NT2/D1 (cell line): ENCODE measurements at regions not wholly inside any gene's neighbourhood (a gene's known extent, or its start where the extent isn't known, plus 50 kb on each side); places are given as distances from the start of the nearest gene placed in this dataset.
"Not testable (repeated sequence)": the region's sequence is repeated elsewhere in the genome, so short reads cannot be mapped to it uniquely, and the experiment has no call there.

Experiments used
- DNase-seq: peaks from one replicate; pipeline ENCODE4 v3.0.0-alpha.2; 2011; ENCODE audit warnings: low read depth, low spot score
- H3K27me3 ChIP-seq: 2 replicates; pipeline ENCODE4 v1.6.0; 2011; ENCODE audit warnings: mild to moderate bottlenecking; ENCODE audit not compliant: insufficient read length, insufficient read depth
- H3K36me3 ChIP-seq: 2 replicates; pipeline ENCODE4 v1.6.1; 2011; ENCODE audit warnings: mild to moderate bottlenecking, low read length, mixed read lengths; ENCODE audit not compliant: insufficient read depth, insufficient read length
- H3K4me1 ChIP-seq: 2 replicates; pipeline ENCODE4 v1.5.1; 2011; ENCODE audit not compliant: insufficient read depth, insufficient read length
- H3K4me3 ChIP-seq: 2 replicates; pipeline ENCODE4 v1.5.1; 2011; ENCODE audit warnings: low read depth; ENCODE audit not compliant: insufficient read length
- H3K9ac ChIP-seq: 2 replicates; pipeline ENCODE4 v1.6.0; 2011; ENCODE audit warnings: low read depth; ENCODE audit not compliant: insufficient read length
- H3K9me3 ChIP-seq: 2 replicates; pipeline ENCODE4 v1.5.1; 2011; ENCODE audit warnings: mild to moderate bottlenecking, low read length; ENCODE audit not compliant: insufficient read depth
- SUZ12 ChIP-seq: IDR thresholded peaks from 2 replicates; pipeline ENCODE4 v1.6.1; 2011; ENCODE audit not compliant: insufficient read length, insufficient read depth; ENCODE audit errors: extremely low read depth
- YY1 ChIP-seq: IDR thresholded peaks from 2 replicates; pipeline ENCODE4 v1.6.1; 2011; ENCODE audit not compliant: insufficient read length, insufficient read depth
- ZNF274 ChIP-seq: IDR thresholded peaks from 2 replicates; pipeline ENCODE4 v1.6.1; 2011; ENCODE audit warnings: mild to moderate bottlenecking, low read depth, low read length

GRCh38 chrX:46184749-46185148 is 360.5 kb downstream of the ZNF674 start:
- peaks cover 3% of the 10 kb centered on the region; the same call in 1 of the 2 replicates for H3K9me3 ChIP-seq
- H3K4me1 ChIP-seq, result no peaks in the 10 kb centered on the region
- TF ChIP-seq ZNF274 (no peak), SUZ12 (no peak), YY1 (no peak)
- no peaks in the 10 kb centered on the region for H3K36me3 ChIP-seq
- H3K9ac ChIP-seq, result no peak overlapping the region
- H3K27me3 ChIP-seq, result no peaks in the 10 kb centered on the region
- no peak for DNase-seq
- H3K4me3 ChIP-seq, result no peak overlapping the region

GRCh38 chrX:46180258-46180687 is 364.9 kb downstream of the ZNF674 start:
- no peak overlapping the region for H3K4me3 ChIP-seq
- H3K9me3 ChIP-seq, result peaks cover 3% of the 10 kb centered on the region; the same call in 1 of the 2 replicates
- no peaks in the 10 kb centered on the region for H3K36me3 ChIP-seq
- TF ChIP-seq YY1 (no peak), SUZ12 (no peak), ZNF274 (no peak)
- H3K9ac ChIP-seq, result no peak overlapping the region
- H3K4me1 ChIP-seq, result no peaks in the 10 kb centered on the region
- peak; percentile 25 for DNase-seq
- H3K27me3 ChIP-seq, result no peaks in the 10 kb centered on the region

- no peak for TF ChIP-seq ZNF274
- TF ChIP-seq SUZ12, result no peak
- TF ChIP-seq YY1, result no peak
- no peak for DNase-seq
- peaks cover 3% of the 10 kb centered on the region; the same call in 1 of the 2 replicates for H3K9me3 ChIP-seq
- no peak overlapping the region for H3K9ac ChIP-seq
- H3K4me3 ChIP-seq, result no peak overlapping the region
- no peaks in the 10 kb centered on the region for H3K27me3 ChIP-seq
- H3K4me1 ChIP-seq, result no peaks in the 10 kb centered on the region
- H3K36me3 ChIP-seq, result no peaks in the 10 kb centered on the region
Observed at GRCh38 chrX:46179748-46180147, 365.5 kb downstream of the ZNF674 start.

- no peaks in the 10 kb centered on the region for H3K36me3 ChIP-seq
- no peaks in the 10 kb centered on the region for H3K27me3 ChIP-seq
- H3K9ac ChIP-seq, result no peak overlapping the region
Observed at GRCh38 chrX:46178763-46179162, 366.5 kb downstream of the ZNF674 start.

GRCh38 chrX:46173159-46173558 is 372.1 kb downstream of the ZNF674 start:
- Histone ChIP-seq H3K9ac (no peak overlapping the region), H3K36me3 (no peaks in the 10 kb centered on the region), H3K4me3 (no peak overlapping the region), H3K9me3 (no peaks in the 10 kb centered on the region), H3K4me1 (no peaks in the 10 kb centered on the region), H3K27me3 (no peaks in the 10 kb centered on the region)
- TF ChIP-seq SUZ12 (no peak), YY1 (no peak), ZNF274 (no peak)
- no peak for DNase-seq

More at GRCh38 chrX:46178763-46179162, 366.5 kb downstream of the ZNF674 start:
- TF ChIP-seq ZNF274 (no peak), YY1 (no peak), SUZ12 (no peak)
- H3K4me3 ChIP-seq, result no peak overlapping the region
- H3K9me3 ChIP-seq, result peaks cover 3% of the 10 kb centered on the region; the same call in 1 of the 2 replicates
- H3K4me1 ChIP-seq, result no peaks in the 10 kb centered on the region
- DNase-seq, result no peak

GRCh38 chrX:46171457-46171856 is 373.8 kb downstream of the ZNF674 start:
- not testable (repeated sequence) for H3K4me3 ChIP-seq, H3K9me3 ChIP-seq, H3K9ac ChIP-seq, H3K4me1 ChIP-seq, H3K27me3 ChIP-seq, H3K36me3 ChIP-seq, DNase-seq

GRCh38 chrX:46169808-46170207 is 375.4 kb downstream of the ZNF674 start:
- no peaks in the 10 kb centered on the region for H3K4me1 ChIP-seq
- no peak for DNase-seq
- H3K36me3 ChIP-seq, result no peaks in the 10 kb centered on the region
- no peaks in the 10 kb centered on the region for H3K27me3 ChIP-seq
- TF ChIP-seq ZNF274 (no peak), YY1 (no peak), SUZ12 (no peak)
- no peak overlapping the region for H3K4me3 ChIP-seq
- H3K9ac ChIP-seq, result no peak overlapping the region
- H3K9me3 ChIP-seq, result no peaks in the 10 kb centered on the region

GRCh38 chrX:46168254-46168653 is 377.0 kb downstream of the ZNF674 start:
- DNase-seq, result no peak
- Histone ChIP-seq H3K36me3 (no peaks in the 10 kb centered on the region), H3K9ac (no peak overlapping the region), H3K27me3 (no peaks in the 10 kb centered on the region), H3K4me1 (no peaks in the 10 kb centered on the region), H3K9me3 (no peaks in the 10 kb centered on the region), H3K4me3 (no peak overlapping the region)
- TF ChIP-seq SUZ12, result no peak
- TF ChIP-seq YY1, result no peak
- no peak for TF ChIP-seq ZNF274
